Left hindlimb (tissue), 1 donor: ENCODE measurements at regions not wholly inside any gene's neighbourhood (a gene's known extent, or its start where the extent isn't known, plus 50 kb on each side); places are given as distances from the start of the nearest gene placed in this dataset.
"Not testable (repeated sequence)": the region's sequence is repeated elsewhere in the genome, so short reads cannot be mapped to it uniquely, and the experiment has no call there.

Source experiments
- DNase-seq: peaks from one replicate; pipeline ENCODE4 v3.0.0-alpha.2; 2018

DNA sequence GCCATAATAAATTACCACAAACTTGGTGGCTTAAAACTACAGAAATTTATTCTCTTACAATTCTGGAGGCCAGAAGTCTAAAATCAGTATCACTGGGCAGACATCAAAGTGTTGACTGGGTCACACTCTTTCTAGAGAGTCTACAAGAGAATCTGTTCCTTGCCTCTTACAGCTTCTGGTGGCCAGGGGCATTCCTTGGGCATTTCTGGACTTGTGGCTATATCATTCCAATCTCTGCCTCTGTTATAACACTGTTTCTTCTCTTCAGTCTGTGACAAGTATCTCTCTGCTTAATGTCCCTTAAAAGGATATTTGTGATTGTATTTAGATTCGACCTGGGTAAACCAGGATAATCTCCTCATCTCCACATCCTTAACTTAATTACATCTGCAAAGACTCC, 207.3 kb upstream of the DCAF8L1 start:
- no peak for DNase-seq

DNA sequence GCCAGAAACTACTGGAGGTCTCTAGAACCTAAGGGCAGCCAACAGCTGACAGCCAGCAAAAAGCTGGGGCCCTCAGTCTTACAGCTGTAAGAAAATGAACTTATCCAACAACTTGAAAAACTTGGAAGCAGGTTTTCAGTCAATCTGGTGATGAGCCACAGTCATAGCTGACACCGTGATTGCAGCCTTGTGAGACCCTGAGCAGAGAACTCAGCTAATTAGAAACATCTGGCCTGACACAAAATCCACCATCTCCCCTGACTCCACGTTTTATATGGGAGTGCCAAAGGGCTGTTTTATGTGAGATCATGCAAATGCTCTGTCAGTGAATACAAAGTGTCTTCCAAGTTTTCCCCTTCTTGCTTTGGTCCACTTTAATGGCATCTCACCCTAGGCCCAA, 198.8 kb upstream of the DCAF8L1 start:
- no peak for DNase-seq

DNA sequence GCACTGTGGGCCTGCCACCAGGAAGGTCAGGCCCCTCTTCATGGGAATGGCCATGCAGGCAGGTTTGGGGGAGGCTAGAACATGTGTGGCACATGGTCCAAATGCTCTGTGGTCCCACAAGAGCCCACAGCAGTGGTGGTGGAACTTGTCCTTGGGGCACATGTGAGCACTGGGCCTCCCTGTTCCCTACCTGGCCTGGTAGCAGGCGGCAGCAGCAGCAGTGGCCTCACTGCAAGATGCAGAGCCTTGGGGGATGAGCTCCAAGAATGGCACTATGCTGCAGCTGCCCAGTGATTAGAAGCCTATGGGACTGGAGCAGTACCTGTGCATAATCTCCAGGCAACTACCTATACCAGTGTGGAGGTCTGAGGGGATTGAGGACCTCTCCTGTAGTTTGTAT, 197.0 kb upstream of the DCAF8L1 start:
- DNase-seq = no peak

DNA sequence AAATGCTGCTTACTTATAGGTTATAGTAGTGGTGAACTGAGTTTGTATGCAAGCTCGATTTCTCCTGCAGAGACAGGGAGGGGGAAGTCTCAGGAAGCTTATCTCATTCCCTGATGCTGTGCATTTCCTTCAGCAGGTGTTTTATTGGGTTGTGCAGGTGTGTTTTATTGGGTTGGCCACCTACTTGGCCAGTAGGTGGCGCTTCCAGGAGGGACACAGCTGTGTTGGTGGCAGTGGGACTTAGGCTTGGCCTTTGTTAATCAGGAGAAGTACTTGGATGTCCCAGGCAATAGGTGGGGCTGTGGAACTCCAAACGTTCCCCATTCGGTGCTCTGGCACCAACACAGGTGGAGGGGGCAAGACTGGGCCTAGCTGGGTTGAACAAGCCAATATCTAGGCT, 196.0 kb upstream of the DCAF8L1 start:
- no peak for DNase-seq

DNA sequence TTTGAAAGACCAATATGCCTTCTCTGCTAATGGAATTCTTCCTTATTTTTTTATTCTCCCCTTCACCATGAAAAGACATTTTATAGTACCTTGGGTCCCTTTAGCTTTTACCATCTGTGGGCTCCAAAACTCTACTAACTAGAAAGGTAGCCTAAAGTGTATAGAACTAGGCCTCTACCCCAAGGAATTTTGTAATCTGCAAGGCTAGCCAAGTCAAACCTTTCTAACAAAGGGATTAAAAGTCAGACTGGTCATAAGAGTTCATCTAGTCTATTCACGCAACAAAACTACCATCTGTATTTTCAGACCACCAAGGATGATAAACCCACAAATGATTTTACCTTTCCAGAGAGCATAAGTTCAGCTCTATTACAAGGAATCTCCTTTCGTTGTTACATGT, 189.5 kb upstream of the DCAF8L1 start:
- DNase-seq = no peak

DNA sequence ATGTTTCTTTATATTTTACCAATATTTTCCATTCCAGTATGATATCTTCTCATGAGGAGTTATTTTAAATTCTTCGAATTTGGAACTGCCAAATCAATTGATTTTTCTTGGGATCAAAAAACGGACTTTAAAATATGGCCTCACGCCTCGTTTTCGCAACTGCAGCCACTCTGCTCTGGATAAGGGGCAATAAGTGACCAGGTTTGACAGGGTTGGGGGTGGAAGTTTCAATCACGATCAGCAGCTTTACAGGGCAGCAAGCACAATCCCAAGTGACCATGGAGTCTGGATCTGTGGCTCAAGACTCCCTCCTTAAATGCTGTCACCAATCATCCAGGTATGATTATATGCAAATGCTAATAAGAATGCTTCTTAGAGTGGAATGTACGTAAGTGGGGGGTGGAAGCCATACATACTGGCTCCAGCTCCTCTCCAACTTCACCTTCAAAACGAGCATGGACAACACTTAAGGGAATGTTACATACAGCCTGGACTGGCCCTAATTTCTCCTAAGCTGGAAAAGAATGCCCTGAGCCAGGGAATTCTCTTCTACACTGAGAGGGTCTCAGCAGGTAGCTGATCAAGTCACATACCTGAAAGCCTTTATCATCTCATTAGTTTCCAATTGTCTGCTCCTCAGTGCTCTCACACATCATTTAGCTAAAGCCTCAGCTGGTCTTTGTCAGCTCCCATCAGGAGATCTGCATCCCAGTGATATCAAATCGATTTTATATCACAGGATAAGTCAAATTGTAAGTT, 176.9 kb upstream of the DCAF8L1 start:
- no peak for DNase-seq

DNA sequence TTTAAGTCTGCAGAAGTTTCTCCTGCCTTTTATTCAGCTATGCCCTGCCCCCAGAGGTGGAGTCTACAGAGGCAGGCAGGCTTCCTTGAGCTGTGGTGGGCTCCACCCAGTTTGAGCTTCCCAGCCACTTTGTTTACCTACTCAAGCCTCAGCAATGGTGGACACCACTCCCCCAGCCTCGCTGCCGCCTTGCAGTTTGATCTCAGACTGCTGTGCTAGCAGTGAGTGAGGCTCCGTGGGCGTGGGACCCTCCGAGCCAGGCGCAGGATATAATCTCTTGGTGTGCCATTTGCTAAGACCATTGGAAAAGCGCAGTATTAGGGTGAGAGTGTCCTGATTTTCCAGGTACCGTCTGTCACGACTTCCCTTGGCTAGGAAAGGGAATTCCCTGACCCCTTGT, 171.0 kb upstream of the DCAF8L1 start:
- DNase-seq = not testable (repeated sequence)

DNA sequence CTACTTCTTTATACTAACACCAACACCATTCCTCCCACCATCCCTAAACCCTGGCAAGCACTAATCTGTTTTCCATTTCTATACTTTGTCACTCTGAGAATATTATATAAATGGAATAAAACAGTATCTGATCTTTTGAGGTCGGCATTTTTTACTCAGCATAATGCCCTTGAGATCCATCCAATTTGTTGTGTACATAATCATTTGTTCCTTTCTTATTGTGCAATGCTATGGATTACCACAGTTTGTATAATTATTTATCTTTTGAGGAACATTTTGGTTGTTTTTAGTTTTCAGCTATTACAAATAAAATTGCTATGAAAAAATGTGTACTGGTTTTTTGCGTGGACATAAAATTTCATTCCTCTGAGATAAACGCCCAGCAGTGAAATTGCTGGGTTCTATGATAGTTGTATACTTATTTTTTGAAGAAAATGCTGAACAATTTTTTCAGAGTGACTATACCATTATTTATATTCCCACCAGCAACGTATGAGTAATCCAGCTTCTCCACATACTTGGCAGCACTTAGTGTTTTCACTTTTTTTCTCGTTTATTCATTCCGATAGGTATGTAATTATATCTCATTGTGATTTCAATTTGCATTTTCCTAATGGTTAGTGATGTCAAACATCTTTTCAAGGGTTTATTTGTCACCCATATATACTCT, 154.3 kb upstream of the DCAF8L1 start:
- no peak for DNase-seq

DNA sequence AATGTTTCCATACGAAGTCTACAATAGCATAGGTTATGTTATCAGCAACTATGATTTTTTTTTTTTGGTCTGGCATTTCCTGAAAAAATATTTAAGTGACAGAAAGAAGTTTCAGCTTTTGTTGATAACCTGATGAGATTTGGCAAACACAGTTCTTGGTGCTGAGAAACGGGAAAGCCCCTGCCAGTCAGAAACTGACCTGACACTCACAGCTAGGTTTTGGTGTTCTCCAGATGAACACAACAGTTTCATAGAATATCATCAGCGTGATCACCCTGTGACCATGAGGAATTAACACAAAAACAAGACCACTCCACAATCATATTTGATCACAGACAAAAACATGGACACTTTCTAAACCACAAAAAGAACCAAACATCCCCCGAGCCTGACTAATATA, 152.5 kb upstream of the DCAF8L1 start:
- no peak for DNase-seq

DNA sequence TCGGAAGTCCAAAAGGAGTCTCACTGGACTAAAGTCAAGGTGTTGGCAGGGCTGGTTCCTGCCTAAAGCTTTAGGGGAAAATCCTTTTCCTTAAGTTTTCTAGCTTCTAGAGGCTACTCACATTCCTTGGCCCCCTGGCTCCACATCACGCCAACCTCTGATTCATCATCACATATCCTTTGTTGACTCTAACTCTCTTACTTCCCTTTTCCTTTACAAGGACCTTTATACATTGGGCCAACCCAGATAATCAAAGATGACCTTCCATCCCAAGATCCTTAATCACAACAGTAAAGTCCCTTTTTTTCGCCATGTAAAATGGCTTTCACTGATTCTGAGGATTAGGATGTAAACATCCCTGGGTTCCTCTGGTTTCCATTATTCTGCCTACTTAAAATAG, 146.4 kb upstream of the DCAF8L1 start:
- DNase-seq = no peak

DNA sequence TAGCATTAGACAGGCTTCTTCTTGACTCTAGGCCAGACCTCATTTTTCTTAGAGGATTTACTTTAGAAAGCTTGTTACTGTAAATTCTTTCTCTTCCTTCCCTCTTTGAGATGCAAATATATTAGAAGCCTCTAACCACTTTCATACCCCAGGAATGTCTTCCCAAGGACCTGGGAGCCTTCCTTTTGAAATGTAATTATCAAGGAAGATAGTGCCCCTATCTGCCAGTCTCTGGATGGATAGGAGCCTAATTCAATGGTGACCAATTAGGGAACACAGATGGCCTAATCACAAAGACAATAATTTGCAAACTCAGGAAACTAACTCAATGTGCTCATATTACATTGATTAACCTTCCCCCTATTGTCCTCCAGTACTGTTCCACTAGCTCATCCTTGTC, 145.6 kb upstream of the DCAF8L1 start:
- no peak for DNase-seq

DNA sequence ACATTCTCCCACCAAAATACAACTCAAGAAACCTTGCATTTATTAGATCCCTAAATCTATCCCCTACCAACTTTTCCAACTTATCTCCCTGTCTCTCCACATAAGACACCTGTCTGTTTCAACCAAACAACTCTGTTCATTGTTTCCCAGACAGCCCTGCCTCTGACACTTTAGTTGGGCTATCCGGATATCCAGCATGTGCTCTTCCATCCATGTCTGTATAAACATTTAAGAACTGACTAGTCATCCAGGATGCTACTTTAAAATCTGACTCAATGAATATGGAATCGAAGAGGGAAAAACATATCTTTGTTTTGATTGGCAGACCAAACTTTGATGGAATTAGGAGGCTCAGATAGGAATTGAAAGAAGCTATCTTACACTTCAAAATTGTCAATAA, 143.2 kb upstream of the DCAF8L1 start:
- DNase-seq = no peak

DNA sequence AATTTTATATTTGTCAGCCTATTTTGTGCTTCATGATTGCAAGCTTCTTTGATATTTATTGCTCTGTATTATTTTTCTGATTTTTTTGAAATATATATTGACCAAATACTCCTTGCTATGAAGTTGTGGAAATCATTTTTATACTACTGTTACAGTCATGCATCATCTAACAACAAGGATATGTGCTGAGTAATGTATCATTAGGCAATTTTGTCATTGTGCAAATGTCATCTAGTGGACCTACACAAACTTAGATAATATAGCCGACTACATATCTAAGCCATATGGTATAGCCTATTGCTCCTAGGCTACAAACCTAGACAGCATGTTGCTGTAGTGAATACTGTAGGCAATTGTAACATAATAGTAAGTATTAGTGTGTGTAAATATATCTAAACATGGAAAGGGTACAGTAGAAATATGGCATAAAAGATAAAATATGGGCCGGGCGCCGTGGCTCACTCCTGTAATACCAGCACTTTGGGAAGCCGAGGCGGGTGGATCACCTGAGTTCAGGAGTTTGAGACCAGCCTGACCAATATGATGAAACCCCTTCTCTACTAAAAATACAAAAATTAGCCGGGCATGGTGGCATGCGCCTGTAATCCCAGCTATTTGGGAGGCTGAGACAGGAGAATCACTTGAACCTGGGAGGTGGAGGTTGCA, 139.5 kb upstream of the DCAF8L1 start:
- DNase-seq = not testable (repeated sequence)

DNA sequence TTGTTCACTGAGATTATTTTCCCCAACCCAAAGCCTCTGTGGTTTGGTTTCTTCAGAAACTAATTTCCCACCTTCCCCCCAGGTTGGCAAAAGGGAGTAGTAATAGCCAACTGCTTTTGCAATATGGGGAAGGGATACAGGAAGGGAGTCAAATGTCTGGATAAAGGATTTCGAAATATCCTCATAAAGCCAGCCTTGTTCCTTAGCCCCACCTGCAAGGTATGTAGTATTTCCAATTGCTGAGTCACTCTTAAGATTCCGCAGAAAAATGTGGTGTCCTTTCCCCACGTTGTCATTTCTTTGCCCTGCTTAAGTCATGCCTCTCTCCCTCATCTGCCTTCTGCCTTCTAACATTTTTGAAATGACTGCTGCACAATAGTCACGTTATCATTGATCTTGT, 138.8 kb upstream of the DCAF8L1 start:
- DNase-seq = no peak

DNA sequence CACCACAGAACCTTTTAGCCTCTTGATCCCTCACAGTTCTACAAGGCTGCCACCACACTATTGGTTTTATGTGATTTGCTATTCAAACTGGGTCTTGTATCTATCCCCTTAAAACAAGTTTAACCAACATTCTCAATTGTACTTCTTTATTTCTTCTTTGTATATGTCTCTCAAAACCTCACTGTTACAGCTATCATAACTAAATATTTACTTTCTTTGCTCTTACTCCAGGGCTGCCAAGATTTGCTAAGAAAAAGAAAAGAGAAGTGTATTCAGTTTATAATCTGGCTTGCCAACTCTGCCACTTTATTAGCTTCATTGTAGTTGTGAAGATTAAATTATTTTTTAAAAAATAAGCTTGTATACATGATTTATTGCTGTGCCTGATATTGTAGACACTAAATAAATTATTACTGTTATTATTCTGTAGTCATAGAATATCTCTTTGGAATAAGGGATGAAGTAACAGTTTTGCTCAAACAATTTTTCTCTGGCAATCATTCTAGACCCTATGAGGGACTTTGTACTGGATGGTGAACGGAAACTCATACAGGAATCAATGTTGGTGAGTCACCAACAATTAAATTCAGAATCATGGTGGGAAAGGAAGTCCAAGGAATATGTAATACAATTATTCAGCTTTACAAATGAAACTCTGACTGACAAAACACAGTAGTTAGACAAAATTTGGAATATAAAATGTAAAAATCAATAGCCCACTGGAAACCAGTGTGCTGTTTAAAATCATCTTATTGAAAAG, 127.1 kb upstream of the DCAF8L1 start:
- DNase-seq = no peak

DNA sequence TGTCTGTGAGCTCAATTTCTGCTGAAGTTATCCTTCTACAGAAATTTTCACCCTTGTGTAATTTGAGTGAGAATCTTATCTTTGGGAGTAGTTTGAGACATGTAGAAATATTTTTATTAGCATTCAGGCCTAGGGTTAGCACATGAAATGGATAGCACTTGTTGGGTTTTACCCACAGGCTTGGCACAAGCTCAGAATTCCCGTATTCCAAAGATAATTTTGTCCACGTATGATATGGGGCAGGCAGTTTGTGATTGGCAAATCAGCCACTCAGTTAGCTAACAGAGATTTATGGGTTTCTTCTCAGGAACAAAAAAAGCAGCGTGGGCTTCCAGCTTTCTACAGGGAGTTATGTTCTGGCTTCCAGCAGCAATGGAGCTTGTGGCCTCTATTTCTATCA, 117.9 kb upstream of the DCAF8L1 start:
- no peak for DNase-seq

DNA sequence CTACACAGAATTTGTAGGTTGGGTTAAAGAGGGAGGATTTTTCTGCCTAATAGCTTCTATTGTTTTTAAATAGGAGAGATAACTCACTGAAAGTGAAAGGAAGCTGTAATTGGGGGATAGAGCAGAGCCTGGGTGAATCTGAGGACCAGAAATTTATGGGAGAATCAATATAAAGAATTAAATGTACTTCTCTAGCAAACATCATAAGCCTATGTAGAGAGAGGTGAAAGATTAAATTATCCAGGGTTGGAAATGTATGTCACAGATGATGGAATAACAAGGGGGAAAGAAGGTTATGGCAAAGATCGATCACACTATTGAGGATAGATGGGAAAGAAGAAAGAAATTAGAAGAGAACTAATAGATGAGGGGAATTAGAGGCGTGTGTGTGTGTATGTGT, 104.4 kb upstream of the DCAF8L1 start:
- DNase-seq = no peak

DNA sequence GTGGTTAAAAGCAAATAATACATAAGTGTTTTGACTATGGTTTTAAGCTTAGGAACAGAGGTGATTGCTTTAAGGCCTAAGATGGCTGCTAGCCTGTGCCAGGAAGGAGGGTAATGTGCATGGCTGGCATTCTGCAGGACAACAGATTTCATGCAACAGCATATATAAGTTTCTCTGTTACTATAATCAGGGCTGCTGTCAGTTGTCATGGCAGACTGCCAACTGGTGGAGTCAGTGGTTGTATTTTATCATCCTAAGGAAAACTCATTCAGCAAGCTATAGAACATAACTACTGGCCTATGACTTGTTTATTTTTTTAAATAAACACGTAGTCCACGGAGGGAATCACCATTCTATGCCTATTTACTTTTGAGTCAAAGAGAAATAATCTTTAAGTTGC, 77.7 kb upstream of the DCAF8L1 start:
- no peak for DNase-seq

DNA sequence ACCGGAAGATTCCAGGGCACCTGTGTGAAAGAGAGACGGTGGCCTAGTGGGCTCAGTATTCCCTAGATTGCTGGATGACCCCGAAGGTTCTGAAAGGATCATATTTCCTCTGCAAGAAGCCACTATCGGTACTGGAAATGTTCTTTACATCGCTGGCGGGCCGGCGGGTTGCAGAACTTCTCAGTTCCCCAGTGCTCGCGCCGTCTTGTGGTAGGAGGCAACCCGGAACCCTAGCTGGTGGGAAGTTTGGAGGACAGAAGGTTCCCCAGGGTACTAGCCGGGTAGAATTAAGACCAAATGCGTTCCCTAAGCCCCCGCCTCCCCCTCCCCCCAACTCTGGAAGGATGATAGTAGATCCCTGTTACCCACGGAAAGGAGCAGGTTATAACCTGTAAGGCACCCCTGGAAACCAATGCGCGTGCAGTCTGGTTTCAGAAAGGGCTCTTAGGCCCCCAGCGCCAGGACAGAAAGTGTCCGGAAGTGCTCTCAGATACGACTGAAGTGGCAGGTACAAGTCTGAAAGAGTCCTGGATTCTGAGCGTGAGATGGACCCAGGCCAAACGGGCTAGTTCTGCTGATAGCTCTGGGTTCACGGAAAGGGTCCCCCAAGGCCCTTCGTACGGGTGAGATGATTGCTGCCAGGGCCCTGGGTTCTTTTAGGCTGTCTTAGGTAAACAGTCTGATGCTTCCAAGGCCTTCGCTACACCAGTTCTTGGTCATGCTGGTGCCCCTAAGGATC, 61.7 kb upstream of the DCAF8L1 start:
- no peak for DNase-seq

DNA sequence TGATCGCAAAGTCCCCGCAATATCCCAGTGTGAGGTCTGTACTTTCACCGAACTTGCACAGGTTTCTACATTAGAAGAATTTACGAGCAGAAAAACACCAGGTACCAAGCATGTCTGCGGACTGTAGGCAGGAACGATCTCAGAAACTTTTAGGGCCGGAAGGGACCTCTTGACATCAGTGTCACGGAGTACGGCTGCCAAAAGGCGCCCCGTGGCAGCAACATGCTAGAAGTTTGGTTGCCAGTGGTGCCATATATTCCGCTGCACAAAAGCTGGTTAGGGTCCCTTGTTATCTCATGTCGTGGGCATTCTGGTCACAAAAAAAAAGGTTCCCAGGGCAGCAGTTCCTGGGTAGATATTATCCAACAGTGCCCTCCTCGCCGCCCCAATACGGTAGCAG, 61.0 kb upstream of the DCAF8L1 start:
- DNase-seq = no peak

DNA sequence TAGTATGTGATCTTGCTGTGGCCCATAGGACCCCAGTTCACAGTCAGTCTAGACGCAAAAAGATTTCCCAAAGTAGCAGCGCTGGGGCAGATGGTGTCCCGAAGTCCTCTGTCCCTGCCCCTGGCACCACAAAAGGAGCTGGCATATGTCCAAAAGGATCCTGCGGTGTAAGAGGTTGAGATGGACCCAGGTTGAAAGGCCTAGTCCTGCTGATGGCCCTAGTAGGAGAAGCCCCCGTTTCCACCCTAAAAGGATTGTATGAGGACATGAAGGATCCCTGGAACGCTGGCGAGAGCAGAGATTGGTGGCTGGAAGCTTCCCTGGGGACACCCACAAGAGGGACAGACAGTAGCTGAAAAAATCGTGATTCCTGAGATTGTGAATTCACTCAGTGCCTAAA, 58.0 kb upstream of the DCAF8L1 start:
- no peak for DNase-seq
